ENCODE measurements at regions not wholly inside any gene's neighbourhood (a gene's known extent, or its start where the extent isn't known, plus 50 kb on each side); places are given as distances from the start of the nearest gene placed in this dataset.

GRCh38 chr2:16513626-16514025, 152.0 kb downstream of the CYRIA start:
- TF ChIP-seq CEBPB (IDR thresholded peaks at IDR 0.05; ENCODE audit: low read depth, low read length) (no peak), ELK1 (IDR thresholded peaks at IDR 0.05; ENCODE audit: borderline replicate concordance, low read depth, low read length) (no peak)
- BruUV-seq (replicated peaks) = no TSS peak
- CTCF ChIA-PET = no interaction called here
- H3K27me3 ChIP-seq (ENCODE audit: control insufficient read depth, insufficient read depth, low read length) = peaks cover 2% of the 10 kb centered on the region; the same call in 1 of the 2 replicates
- no peak overlapping the region for H2BK120ac ChIP-seq (ENCODE audit: low read depth, low read length)
- H3K4me1 ChIP-seq (ENCODE audit: control insufficient read depth, insufficient read depth, low read length) = no peaks in the 10 kb centered on the region
- in situ Hi-C loops (cut with MboI; ENCODE audit: low sequenced_read_pairs) = loop anchor here (5.0 kb wide), 1 partner anchor 866 kb away; no protein-coding TSS in a partner anchor
- intact Hi-C loops (cut with micrococcal nuclease) = no loop called here
- no peak overlapping the region for H3K56ac ChIP-seq (ENCODE audit: extremely low read depth, insufficient read depth, low read length)
- H4K91ac ChIP-seq (ENCODE audit: insufficient read depth, low read depth, low read length) = no peak overlapping the region
- H2AK5ac ChIP-seq (ENCODE audit: low read depth, low read length) = no peak overlapping the region
- no peak overlapping the region for H3K14ac ChIP-seq (replicated peaks; ENCODE audit: low read depth, low read length)
- H3K9me1 ChIP-seq (ENCODE audit: insufficient read depth, low read length) = no peaks in the 10 kb centered on the region
- H3K4me2 ChIP-seq (ENCODE audit: low read depth, low read length) = no peak overlapping the region
- no peak overlapping the region for H3K4ac ChIP-seq (ENCODE audit: low read depth, low read length)
- no CpG with 5 or more reads among the region's 2 CpGs for WGBS, 2 experiments (ENCODE audit: extremely low coverage in 2 of 2, insufficient read length in 1 of 2)
- H3K4me3 ChIP-seq (ENCODE audit: insufficient read depth, low read depth, low read length) = no peak overlapping the region
- no peak for ATAC-seq (ENCODE audit: low read depth)
- H4K20me1 ChIP-seq (ENCODE audit: insufficient read depth, low read length) = no peaks in the 10 kb centered on the region
- no peak for DNase-seq
- no peak overlapping the region for H2AFZ ChIP-seq (replicated peaks; ENCODE audit: low read length, poor library complexity)
- dilution Hi-C loops (cut with HindIII; ENCODE audit: low sequenced_read_pairs, unreplicated experiment) = no loop called here
- no peak overlapping the region for H4K5ac ChIP-seq (ENCODE audit: low read depth, low read length)
- H3K9ac ChIP-seq (ENCODE audit: low read depth, low read length) = no peak overlapping the region
- H2AK9ac ChIP-seq (replicated peaks; ENCODE audit: low read depth, low read length, poor library complexity) = no peak overlapping the region
- no peaks in the 10 kb centered on the region for H3K79me1 ChIP-seq (ENCODE audit: low read depth in 1 of 2, low read length in 2 of 2)
- no peak overlapping the region for H2BK15ac ChIP-seq (ENCODE audit: low read depth, low read length)
- H3K23ac ChIP-seq (ENCODE audit: low read depth, low read length) = no peak overlapping the region
- H4K8ac ChIP-seq (ENCODE audit: low read depth in 2 of 2, low read length in 2 of 2) = no peak overlapping the region
- H2BK20ac ChIP-seq (ENCODE audit: low read depth, low read length) = no peak overlapping the region
- H3K18ac ChIP-seq (ENCODE audit: low read depth, low read length) = no peak overlapping the region
- no peaks in the 10 kb centered on the region for H3K9me3 ChIP-seq (ENCODE audit: control insufficient read depth, insufficient read depth, low read length)
- POLR2A ChIA-PET (ENCODE audit: unreplicated experiment) = no interaction called here
- H3K36me3 ChIP-seq (ENCODE audit: control insufficient read depth, insufficient read depth, low read length) = no peaks in the 10 kb centered on the region
- no peak overlapping the region for H2BK5ac ChIP-seq (ENCODE audit: low read depth, low read length, poor library complexity, severe bottlenecking)
- no peak overlapping the region for H3K27ac ChIP-seq (ENCODE audit: insufficient read depth, low read length)

Measured in IMR-90 (cell line).